HEK293T (cell line): ENCODE measurements at regions not wholly inside any gene's neighbourhood (a gene's known extent, or its start where the extent isn't known, plus 50 kb on each side); places are given as distances from the start of the nearest gene placed in this dataset.

ENCODE experiments used
- CTCF ChIA-PET: fragments of 350-600 bp; formaldehyde crosslinking; extraction: SDS; loops from one replicate; lab custom pipeline; 2021; ENCODE audit warnings: antibody characterized with exemption, inconsistent platforms; lab: Yijun Ruan, JAX
- POLR2A ChIA-PET: fragments of 350-600 bp; formaldehyde crosslinking; extraction: SDS; loops from one replicate; lab custom pipeline; 2020; ENCODE audit warnings: antibody characterized with exemption, inconsistent platforms; lab: Yijun Ruan, JAX
- DNase-seq: peaks from one replicate; pipeline ENCODE4 v3.0.0; 2012; ENCODE audit warnings: mixed read lengths; ENCODE audit errors: extremely low spot score
- ARNT ChIP-seq: fragments of 450-650 bp; IDR thresholded peaks from 2 replicates; pipeline ENCODE4 v1.6.1; 2017; ENCODE audit warnings: mild to moderate bottlenecking
- BHLHE40 ChIP-seq: fragments of 450-650 bp; IDR thresholded peaks from 2 replicates; pipeline ENCODE4 v1.6.1; 2016; ENCODE audit warnings: mild to moderate bottlenecking, moderate library complexity, borderline replicate concordance
- CTBP1 ChIP-seq: fragments of 450-650 bp; IDR thresholded peaks from 2 replicates; pipeline ENCODE4 v1.6.1; 2016; ENCODE audit warnings: borderline replicate concordance
- ELF4 ChIP-seq: fragments of 450-650 bp; IDR thresholded peaks from 2 replicates; pipeline ENCODE4 v1.6.1; 2017; ENCODE audit warnings: antibody characterized with exemption
- FOXA1 ChIP-seq: fragments of 450-650 bp; IDR thresholded peaks from 2 replicates; pipeline ENCODE4 v1.6.1; 2016; ENCODE audit warnings: mild to moderate bottlenecking
- FOXK2 ChIP-seq: fragments of 450-650 bp; IDR thresholded peaks from 2 replicates; pipeline ENCODE4 v1.6.1; 2016; ENCODE audit warnings: mild to moderate bottlenecking
- FOXM1 ChIP-seq: fragments of 450-650 bp; IDR thresholded peaks from 2 replicates; pipeline ENCODE4 v1.6.1; 2017; ENCODE audit warnings: mild to moderate bottlenecking, borderline replicate concordance
- HDGF ChIP-seq: fragments of 450-650 bp; IDR thresholded peaks from 2 replicates; pipeline ENCODE4 v1.6.1; 2017; ENCODE audit warnings: antibody characterized with exemption, borderline replicate concordance
- L3MBTL2 ChIP-seq: fragments of 450-650 bp; conservative IDR thresholded peaks from 2 replicates; pipeline ENCODE4 v1.6.1; 2016; ENCODE audit warnings: mild to moderate bottlenecking
- LEF1 ChIP-seq: fragments of 450-650 bp; IDR thresholded peaks from 2 replicates; pipeline ENCODE4 v1.6.1; 2017; ENCODE audit warnings: mild to moderate bottlenecking, borderline replicate concordance
- NFRKB ChIP-seq: fragments of 450-650 bp; IDR thresholded peaks from 2 replicates; pipeline ENCODE4 v1.6.1; 2016; ENCODE audit warnings: mild to moderate bottlenecking, moderate library complexity
- PKNOX1 ChIP-seq: fragments of 450-650 bp; IDR thresholded peaks from 2 replicates; pipeline ENCODE4 v1.6.1; 2016
- SP1 ChIP-seq: fragments of 450-650 bp; IDR thresholded peaks from 2 replicates; pipeline ENCODE4 v1.6.1; 2017
- SUZ12 ChIP-seq: fragments of 450-650 bp; IDR thresholded peaks from 2 replicates; pipeline ENCODE4 v1.6.1; 2016; ENCODE audit warnings: mild to moderate bottlenecking
- TARDBP ChIP-seq: fragments of 450-650 bp; IDR thresholded peaks from 2 replicates; pipeline ENCODE4 v1.6.1; 2016
- ZNF384 ChIP-seq: fragments of 450-650 bp; IDR thresholded peaks from 2 replicates; pipeline ENCODE4 v1.6.1; 2016

- DNase-seq: no peak
- ChIA-PET POLR2A (no interaction called here), CTCF (no interaction called here)
- TF ChIP-seq TARDBP (no peak), FOXK2 (no peak), ARNT (no peak), PKNOX1 (no peak), NFRKB (no peak), CTBP1 (no peak), FOXM1 (no peak), HDGF (no peak), LEF1 (no peak), ZNF384 (no peak), BHLHE40 (no peak), L3MBTL2 (no peak), SP1 (no peak), SUZ12 (no peak), FOXA1 (no peak), ELF4 (no peak)
Observed at GRCh38 chr18:60654298-60654697, 281.7 kb upstream of the MC4R start.

- TF ChIP-seq TARDBP (no peak), SUZ12 (no peak), FOXM1 (no peak), PKNOX1 (no peak)
- CTCF ChIA-PET: no interaction called here
- POLR2A ChIA-PET: no interaction called here
- DNase-seq: no peak
Observed at GRCh38 chr18:60656553-60656952, 284.0 kb upstream of the MC4R start.

GRCh38 chr18:60662491-60662890, 289.9 kb upstream of the MC4R start:
- ChIA-PET POLR2A (no interaction called here), CTCF (no interaction called here)
- DNase-seq: no peak
- TF ChIP-seq LEF1 (no peak), PKNOX1 (no peak), ZNF384 (no peak), ELF4 (no peak), HDGF (no peak)

- DNase-seq: no peak
Observed at GRCh38 chr18:60663060-60663989, 290.8 kb upstream of the MC4R start.

GRCh38 chr18:60664736-60665135, 292.2 kb upstream of the MC4R start:
- DNase-seq: no peak
- POLR2A ChIA-PET: no interaction called here
- CTCF ChIA-PET: no interaction called here
- TF ChIP-seq ELF4 (no peak), LEF1 (no peak)

More at GRCh38 chr18:60663060-60663989, 290.8 kb upstream of the MC4R start:
- POLR2A ChIA-PET: no interaction called here
- CTCF ChIA-PET: no interaction called here
- TF ChIP-seq SP1: no peak
- TF ChIP-seq FOXK2: no peak
- TF ChIP-seq L3MBTL2: no peak
- no peak for TF ChIP-seq LEF1

GRCh38 chr18:60667016-60667415, 294.4 kb upstream of the MC4R start:
- ChIA-PET CTCF (no interaction called here), POLR2A (no interaction called here)
- no peak for TF ChIP-seq TARDBP
- TF ChIP-seq PKNOX1: no peak
- TF ChIP-seq SP1: no peak
- no peak for TF ChIP-seq L3MBTL2
- no peak for TF ChIP-seq ELF4
- TF ChIP-seq FOXM1: no peak
- TF ChIP-seq FOXA1: no peak
- TF ChIP-seq BHLHE40: no peak
- TF ChIP-seq ZNF384: no peak
- TF ChIP-seq CTBP1: no peak
- no peak for TF ChIP-seq LEF1
- no peak for TF ChIP-seq SUZ12
- no peak for TF ChIP-seq FOXK2
- no peak for TF ChIP-seq NFRKB
- no peak for TF ChIP-seq ARNT
- TF ChIP-seq HDGF: no peak
- no peak for DNase-seq
